GM20000 (cell line): ENCODE measurements at regions not wholly inside any gene's neighbourhood (a gene's known extent, or its start where the extent isn't known, plus 50 kb on each side); places are given as distances from the start of the nearest gene placed in this dataset.
"Not testable (repeated sequence)": the region's sequence is repeated elsewhere in the genome, so short reads cannot be mapped to it uniquely, and the experiment has no call there.

Experiments
- DNase-seq: peaks from one replicate; pipeline ENCODE4 v3.0.0; 2012; ENCODE audit warnings: low spot score

- DNase-seq = not testable (repeated sequence)
Measured at GRCh38 chr2:89287084-89287483, 595.6 kb downstream of the RPIA start.

- DNase-seq = not testable (repeated sequence)
Measured at GRCh38 chr2:89291717-89292298, 600.3 kb downstream of the RPIA start.

- DNase-seq = not testable (repeated sequence)
Measured at GRCh38 chr2:89293399-89293798, 601.9 kb downstream of the RPIA start.

GRCh38 chr2:89294335-89294734, 602.9 kb downstream of the RPIA start:
- not testable (repeated sequence) for DNase-seq

- DNase-seq = not testable (repeated sequence)
Measured at GRCh38 chr2:89296820-89297398, 605.4 kb downstream of the RPIA start.

DNA sequence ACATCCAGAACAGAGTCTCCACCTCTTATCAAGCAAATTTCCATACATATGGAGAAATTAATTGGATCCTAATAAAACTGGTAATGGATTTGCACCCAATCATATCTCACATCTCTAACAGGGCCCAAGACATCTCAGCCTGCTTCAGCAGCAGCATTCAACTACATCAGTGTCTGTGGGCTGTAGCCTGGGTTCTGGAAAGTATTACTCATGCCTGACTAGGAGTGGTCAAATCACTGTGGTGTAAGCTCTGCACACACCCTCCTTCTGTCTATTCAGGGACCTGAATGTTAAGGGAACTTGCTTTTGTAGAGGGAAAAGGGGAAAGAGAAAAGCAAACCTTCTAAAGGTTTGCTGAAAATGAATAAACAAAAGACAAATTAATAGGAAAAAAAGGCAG, 607.7 kb downstream of the RPIA start:
- not testable (repeated sequence) for DNase-seq

DNA sequence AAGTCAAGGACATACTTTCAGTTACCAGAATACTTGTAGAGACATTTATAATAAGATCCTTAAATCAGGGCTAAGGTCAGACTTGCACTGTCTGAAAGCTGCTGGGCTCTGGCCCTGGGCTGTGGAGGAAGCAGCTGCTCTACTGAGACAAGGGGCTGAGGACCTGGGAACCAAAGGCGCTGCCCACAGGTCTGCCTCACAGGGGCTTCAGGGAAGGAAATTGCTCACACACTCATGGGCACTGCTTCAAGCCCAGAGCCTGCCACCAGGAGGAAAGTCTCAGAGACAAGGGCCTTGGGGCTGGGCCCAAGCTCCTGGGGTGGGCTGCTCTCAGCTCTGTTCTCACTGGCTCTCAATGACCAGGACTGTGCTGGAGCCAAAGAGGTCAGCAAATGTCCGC, 614.1 kb downstream of the RPIA start:
- not testable (repeated sequence) for DNase-seq

GRCh38 chr2:89306869-89307637, 615.6 kb downstream of the RPIA start:
- DNase-seq = not testable (repeated sequence)

DNA sequence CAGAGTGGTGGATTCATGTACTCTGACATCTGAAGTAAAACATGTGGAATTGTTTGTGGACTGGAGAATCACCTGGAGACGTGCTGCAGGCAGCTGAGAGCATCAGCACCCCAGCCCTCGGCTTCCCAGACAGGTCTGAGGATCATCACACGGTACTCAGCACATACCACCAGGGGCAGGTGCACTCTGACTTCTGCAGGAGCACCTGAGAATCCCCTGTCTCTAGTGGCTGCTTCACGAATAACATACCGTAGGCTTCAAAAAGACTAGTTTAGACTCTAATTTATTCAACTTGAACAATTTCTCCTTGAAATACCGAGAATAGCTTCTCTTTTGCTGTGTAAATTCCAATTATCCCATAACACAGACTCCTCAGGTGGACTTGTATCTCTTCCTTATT, 627.5 kb downstream of the RPIA start:
- DNase-seq = not testable (repeated sequence)

GRCh38 chr2:89325894-89326293, 634.4 kb downstream of the RPIA start:
- not testable (repeated sequence) for DNase-seq

- not testable (repeated sequence) for DNase-seq
Measured at GRCh38 chr2:89326455-89326854, 635.0 kb downstream of the RPIA start.

- DNase-seq = not testable (repeated sequence)
Measured at GRCh38 chr2:89328790-89329189, 637.3 kb downstream of the RPIA start.
